Activated CD8-positive, alpha-beta memory T cell treated with anti-CD3 and anti-CD28 coated beads, Interleukin-2, amount 10 ng/mL, durations not matched to agents 7 days and 5 days (primary cell): ENCODE measurements at regions not wholly inside any gene's neighbourhood (a gene's known extent, or its start where the extent isn't known, plus 50 kb on each side); places are given as distances from the start of the nearest gene placed in this dataset.
"Not testable (repeated sequence)": the region's sequence is repeated elsewhere in the genome, so short reads cannot be mapped to it uniquely, and the experiment has no call there.

Experiments
- ATAC-seq: fragments of 150-1000 bp; cut with Tn5 transposase; one replicate; pipeline ENCODE4 v1.10.0; 2021; ENCODE audit warnings: moderate library complexity
- CTCF ChIA-PET: fragments of 350-600 bp; sonication (Branson Sonifier 250); formaldehyde crosslinking; loops from one replicate; lab custom pipeline; 2021; ENCODE audit warnings: antibody characterized with exemption; lab: Charles Lee
- DNase-seq: peaks from one replicate; pipeline ENCODE4 v3.0.0-alpha.2; 2020
- H3K27ac Mint-ChIP-seq: one replicate; pipeline ENCODE4 v1.8.0; 2021; ENCODE audit warnings: mild to moderate bottlenecking, mixed read lengths
- H3K27me3 Mint-ChIP-seq: one replicate; pipeline ENCODE4 v1.8.0; 2021; ENCODE audit warnings: mixed read lengths
- H3K36me3 Mint-ChIP-seq: one replicate; pipeline ENCODE4 v1.8.0; 2021; ENCODE audit warnings: mild to moderate bottlenecking, mixed read lengths
- H3K4me1 Mint-ChIP-seq: one replicate; pipeline ENCODE4 v1.8.0; 2021; ENCODE audit warnings: mixed read lengths
- H3K4me3 Mint-ChIP-seq: one replicate; pipeline ENCODE4 v1.8.0; 2021; ENCODE audit warnings: mild to moderate bottlenecking, moderate library complexity, mixed read lengths
- H3K9me3 Mint-ChIP-seq: one replicate; pipeline ENCODE4 v1.8.0; 2022; ENCODE audit warnings: low read depth, mixed read lengths

DNA sequence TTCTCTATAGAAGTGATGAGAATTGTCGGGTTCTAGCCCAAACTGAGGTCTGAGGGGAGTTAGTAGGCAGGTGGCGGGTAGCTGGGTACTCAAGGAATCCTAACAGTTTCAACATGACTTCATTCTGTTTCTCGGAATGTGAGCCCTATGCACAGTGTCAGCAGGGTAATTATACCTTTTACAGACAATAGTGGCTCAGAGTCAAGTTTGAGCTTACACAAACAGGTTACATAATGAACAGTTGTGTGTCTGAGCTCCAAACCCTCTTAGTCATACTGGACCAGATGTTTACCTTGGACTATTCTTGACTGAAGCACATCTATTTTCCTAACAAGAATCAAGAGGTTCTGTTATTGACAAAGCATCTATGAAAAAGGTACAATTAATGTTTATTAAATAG is 1066.7 kb upstream of the PCDH20 start:
- Mint-ChIP-seq H3K27me3 (no peaks in the 10 kb centered on the region), H3K27ac (no peak overlapping the region), H3K4me1 (no peaks in the 10 kb centered on the region), H3K4me3 (no peak overlapping the region), H3K9me3 (no peaks in the 10 kb centered on the region), H3K36me3 (no peaks in the 10 kb centered on the region)
- no peak for DNase-seq
- no peak for ATAC-seq
- CTCF ChIA-PET: no interaction called here

DNA sequence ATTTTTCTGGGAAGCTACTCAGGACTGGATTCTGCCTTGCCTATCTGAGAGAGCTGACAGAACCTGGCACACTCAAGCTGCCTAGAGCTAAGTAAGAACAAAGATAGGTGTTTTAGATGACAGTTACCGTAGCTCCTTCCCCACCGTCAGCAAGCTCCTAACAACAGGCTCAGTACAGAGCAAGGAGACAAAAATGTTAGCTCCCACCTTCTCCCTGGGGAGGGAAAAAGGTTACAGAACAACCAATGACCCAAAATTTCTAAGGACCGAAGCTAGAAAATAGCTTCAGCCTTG is 1058.2 kb upstream of the PCDH20 start:
- ATAC-seq (no peak), DNase-seq (no peak)
- no peak overlapping the region for H3K27ac Mint-ChIP-seq
- H3K4me3 Mint-ChIP-seq: no peak overlapping the region
- H3K9me3 Mint-ChIP-seq: peaks cover 7% of the 10 kb centered on the region
- CTCF ChIA-PET: no interaction called here
- H3K36me3 Mint-ChIP-seq: no peaks in the 10 kb centered on the region
- no peaks in the 10 kb centered on the region for H3K4me1 Mint-ChIP-seq
- no peaks in the 10 kb centered on the region for H3K27me3 Mint-ChIP-seq

DNA sequence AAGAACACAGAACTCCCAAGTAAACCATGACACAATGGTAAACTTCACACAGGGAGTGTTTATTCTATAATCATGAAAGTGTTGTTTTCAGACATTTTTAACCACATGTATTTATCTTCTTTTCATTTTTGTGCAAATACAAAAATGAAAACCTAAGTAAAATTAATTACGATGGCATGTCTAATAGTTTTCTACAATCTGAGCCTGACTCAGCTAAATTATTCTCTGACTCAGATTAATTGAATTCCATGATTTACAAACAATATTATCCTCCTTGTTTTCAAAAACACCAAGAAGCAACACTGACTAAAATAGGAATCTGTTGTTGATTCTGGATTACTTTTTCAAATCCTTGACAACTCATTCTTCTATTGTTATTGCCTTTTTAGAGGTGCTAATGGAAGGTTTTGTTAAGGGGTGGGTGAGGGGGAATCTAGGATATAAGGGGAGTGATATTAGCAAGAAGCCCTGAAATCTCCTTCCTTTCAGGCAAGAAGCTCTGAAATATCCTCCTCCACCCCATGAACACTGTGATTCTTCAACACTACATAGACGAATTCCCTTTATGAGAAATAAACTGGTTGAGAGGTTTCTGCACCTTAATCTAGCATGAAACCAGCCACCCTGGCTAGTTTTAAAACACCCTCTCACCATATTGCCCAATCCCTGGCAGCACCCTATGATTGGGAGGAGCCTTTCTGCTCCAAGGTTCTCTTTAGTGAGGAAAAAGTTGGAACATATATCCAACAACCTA is 1057.7 kb upstream of the PCDH20 start:
- Mint-ChIP-seq H3K27me3 (no peaks in the 10 kb centered on the region), H3K4me1 (no peaks in the 10 kb centered on the region), H3K9me3 (peaks cover 7% of the 10 kb centered on the region), H3K36me3 (no peaks in the 10 kb centered on the region), H3K4me3 (no peak overlapping the region), H3K27ac (no peak overlapping the region)
- DNase-seq (no peak), ATAC-seq (no peak)
- CTCF ChIA-PET: no interaction called here

DNA sequence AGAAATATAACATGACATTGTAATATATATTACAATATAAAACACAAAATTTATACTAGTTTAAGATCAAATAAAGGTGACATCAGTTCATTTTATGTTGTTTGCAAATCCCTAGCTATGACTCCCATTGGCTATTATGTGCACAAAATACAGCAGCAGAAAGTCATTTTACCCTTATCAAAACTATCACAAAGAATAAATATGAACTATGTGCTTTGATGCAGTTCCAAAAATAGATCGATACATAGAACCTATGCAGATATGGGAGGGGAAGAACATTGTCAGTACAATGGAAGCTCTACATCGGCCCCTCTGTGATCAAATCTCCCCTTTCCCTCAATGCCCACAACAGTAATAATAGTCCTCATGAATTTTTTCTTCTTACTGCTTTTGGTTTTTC is 1038.1 kb upstream of the PCDH20 start:
- DNase-seq (no peak), ATAC-seq (no peak)
- no peaks in the 10 kb centered on the region for H3K4me1 Mint-ChIP-seq
- H3K4me3 Mint-ChIP-seq: no peak overlapping the region
- no peak overlapping the region for H3K27ac Mint-ChIP-seq
- CTCF ChIA-PET: no interaction called here
- peaks cover 7% of the 10 kb centered on the region for H3K9me3 Mint-ChIP-seq
- H3K36me3 Mint-ChIP-seq: no peaks in the 10 kb centered on the region
- H3K27me3 Mint-ChIP-seq: no peaks in the 10 kb centered on the region

DNA sequence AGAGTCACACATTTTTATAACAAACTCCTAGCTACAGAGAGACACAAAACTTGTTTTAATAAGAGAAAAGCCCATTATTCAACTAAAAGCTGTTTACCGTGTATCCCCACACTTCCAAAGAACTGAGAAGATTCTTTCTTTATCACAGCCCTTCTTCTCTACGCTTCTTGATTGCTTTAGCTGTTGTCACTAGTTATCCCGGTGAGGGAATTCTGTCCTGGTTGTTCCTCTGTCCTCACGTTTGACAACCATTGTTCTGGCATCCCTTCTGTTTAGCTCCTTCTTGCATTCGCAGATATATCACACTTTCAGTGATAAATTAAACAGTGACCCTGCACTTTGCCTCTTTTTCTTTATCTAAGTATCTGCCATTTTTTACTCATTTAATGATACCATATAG is 1035.1 kb upstream of the PCDH20 start:
- CTCF ChIA-PET: no interaction called here
- H3K4me3 Mint-ChIP-seq: no peak overlapping the region
- no peaks in the 10 kb centered on the region for H3K27me3 Mint-ChIP-seq
- H3K27ac Mint-ChIP-seq: no peak overlapping the region
- ATAC-seq (no peak), DNase-seq (no peak)
- H3K9me3 Mint-ChIP-seq: peaks cover 7% of the 10 kb centered on the region
- H3K4me1 Mint-ChIP-seq: no peaks in the 10 kb centered on the region
- H3K36me3 Mint-ChIP-seq: no peaks in the 10 kb centered on the region

DNA sequence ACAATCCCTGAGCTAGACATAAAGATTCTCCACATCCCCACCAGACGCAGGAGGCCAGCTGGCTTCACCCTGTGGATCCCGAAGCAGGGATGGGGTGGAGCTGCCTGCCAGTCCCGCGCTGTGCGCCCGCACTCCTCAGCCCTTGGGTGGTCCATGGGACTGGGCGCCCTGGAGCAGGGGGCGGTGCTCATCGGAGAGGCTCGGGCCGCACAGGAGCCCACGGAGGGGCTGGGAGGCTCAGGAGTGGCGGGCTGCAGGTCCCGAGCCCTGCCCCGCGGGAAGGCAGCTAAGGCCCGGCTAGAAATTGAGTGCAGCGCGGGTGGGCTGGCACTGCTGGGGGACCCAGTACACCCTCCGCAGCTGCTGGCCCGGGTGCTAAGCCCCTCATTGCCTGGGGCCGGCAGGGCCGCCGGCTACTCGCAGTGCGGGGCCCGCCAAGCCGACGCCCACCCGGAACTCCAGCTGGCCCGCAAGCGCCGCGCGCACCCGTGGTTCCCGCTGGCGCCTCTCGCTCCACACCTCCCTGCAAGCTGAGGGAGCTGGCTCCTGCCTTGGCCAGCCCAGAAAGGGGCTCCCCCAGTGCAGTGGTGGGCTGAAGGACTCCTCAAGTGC is 1032.2 kb upstream of the PCDH20 start:
- H3K9me3 Mint-ChIP-seq: peaks cover 11% of the 10 kb centered on the region
- H3K4me3 Mint-ChIP-seq, CTCF ChIA-PET: not testable (repeated sequence)

DNA sequence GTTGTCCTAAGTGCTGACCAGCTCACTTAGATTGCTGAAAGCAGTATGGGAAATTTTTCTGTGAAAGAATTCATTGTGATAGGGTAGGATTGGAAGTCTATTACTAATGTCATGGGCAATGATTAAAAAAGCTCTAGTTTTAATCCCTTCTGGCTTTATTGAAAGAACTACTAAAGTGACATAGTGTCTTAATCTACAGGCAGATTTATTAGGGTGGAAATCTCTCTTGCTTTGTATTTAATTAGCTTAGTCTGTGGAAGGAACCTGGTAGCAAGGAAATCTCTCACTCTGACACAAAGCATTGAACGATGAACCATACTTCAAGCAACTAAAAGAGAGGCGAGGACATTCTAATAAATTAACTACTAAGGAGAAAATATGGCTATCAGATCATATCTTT is 1029.2 kb upstream of the PCDH20 start:
- ATAC-seq (no peak), DNase-seq (no peak)
- CTCF ChIA-PET: no interaction called here
- Mint-ChIP-seq H3K27me3 (no peaks in the 10 kb centered on the region), H3K27ac (no peak overlapping the region), H3K4me3 (no peak overlapping the region), H3K9me3 (peaks cover 9% of the 10 kb centered on the region), H3K36me3 (no peaks in the 10 kb centered on the region), H3K4me1 (no peaks in the 10 kb centered on the region)

More for the DNA sequence above, 1032.2 kb upstream of the PCDH20 start:
- not testable (repeated sequence) for DNase-seq, H3K36me3 Mint-ChIP-seq, ATAC-seq, H3K4me1 Mint-ChIP-seq, H3K27me3 Mint-ChIP-seq, H3K27ac Mint-ChIP-seq

DNA sequence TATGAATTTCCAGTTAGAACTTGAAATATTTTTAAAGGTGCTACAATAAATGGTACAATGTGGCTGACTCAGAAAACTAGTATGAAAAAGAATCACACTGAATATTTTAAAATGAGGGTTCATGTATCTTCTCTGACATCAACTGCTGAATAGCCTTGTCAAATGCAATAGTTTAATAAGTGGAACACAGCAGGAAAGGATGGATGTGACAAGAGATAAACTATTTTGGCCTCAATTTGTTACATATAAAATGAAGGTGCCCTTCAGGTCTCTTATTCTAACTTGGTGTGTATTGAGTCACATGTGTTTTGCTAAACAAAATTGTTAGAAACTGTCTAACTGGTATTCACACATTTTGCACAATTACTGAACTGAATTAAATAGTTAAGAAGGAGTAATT is 1018.4 kb upstream of the PCDH20 start:
- H3K4me1 Mint-ChIP-seq: no peaks in the 10 kb centered on the region
- CTCF ChIA-PET: no interaction called here
- no peak for ATAC-seq

DNA sequence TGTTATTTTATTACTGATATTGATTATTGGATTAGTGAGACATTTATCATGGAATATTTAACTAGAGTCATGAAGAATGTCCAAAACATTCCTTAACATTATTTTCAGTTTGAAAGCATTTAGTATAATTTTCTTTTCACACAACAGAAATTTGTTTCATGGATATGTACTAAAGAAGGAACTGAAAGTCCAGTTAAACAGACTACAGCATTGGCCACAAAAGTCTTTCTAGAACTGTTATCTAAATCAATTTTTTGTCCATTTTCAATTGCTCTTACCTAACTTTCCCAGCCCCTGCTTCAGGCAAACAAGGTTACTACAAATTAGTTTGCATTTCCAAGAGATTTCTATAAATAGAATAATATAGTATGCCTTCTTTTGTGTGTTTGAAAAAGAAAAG is 1018.0 kb upstream of the PCDH20 start:
- CTCF ChIA-PET: no interaction called here
- Mint-ChIP-seq H3K9me3 (peaks cover 6% of the 10 kb centered on the region), H3K27ac (no peak overlapping the region), H3K36me3 (no peaks in the 10 kb centered on the region), H3K4me1 (no peaks in the 10 kb centered on the region), H3K4me3 (no peak overlapping the region), H3K27me3 (no peaks in the 10 kb centered on the region)
- ATAC-seq (no peak), DNase-seq (no peak)

More for the DNA sequence above, 1018.4 kb upstream of the PCDH20 start:
- peaks cover 6% of the 10 kb centered on the region for H3K9me3 Mint-ChIP-seq
- no peaks in the 10 kb centered on the region for H3K36me3 Mint-ChIP-seq
- no peak for DNase-seq
- H3K4me3 Mint-ChIP-seq: no peak overlapping the region
- no peak overlapping the region for H3K27ac Mint-ChIP-seq
- no peaks in the 10 kb centered on the region for H3K27me3 Mint-ChIP-seq

DNA sequence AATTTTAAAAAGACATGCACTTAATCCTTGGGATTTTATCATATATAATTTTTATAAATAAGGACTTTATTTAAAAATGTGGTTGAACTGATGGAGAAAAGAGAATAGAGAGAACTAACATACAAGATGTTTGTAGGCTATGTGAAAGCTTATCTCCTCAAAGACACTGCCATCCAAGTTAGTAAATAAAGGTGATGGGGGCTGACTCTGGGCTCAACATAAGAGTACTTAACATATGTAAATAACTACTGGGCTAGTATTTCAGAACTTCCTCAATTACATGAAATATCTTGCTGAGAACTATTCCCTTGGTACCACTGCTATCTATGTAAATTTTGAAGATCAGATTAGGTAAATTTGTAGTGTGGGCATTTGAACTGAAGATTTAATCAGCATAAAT is 1017.3 kb upstream of the PCDH20 start:
- DNase-seq (no peak), ATAC-seq (no peak)
- Mint-ChIP-seq H3K27me3 (no peaks in the 10 kb centered on the region), H3K27ac (no peak overlapping the region), H3K9me3 (peaks cover 6% of the 10 kb centered on the region), H3K4me3 (no peak overlapping the region), H3K36me3 (no peaks in the 10 kb centered on the region), H3K4me1 (no peaks in the 10 kb centered on the region)
- CTCF ChIA-PET: no interaction called here

DNA sequence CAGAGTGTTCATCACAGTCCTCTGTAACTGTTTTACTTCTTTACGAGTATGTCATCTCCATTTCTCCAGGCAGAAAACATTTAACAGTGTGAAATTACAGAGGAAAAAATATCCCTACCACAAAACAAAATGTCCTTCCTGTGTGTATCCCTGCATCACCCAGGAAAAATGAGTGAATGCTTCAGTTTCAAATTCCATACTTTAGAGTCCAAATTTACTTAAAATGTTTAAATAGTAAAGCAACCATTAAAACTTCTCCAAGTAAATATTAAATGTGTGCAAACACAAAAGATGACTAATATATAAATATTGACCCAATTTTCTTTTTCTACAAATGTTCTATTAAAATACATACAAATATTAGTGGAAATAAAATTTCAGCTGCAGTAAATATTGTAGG is 1016.6 kb upstream of the PCDH20 start:
- H3K4me3 Mint-ChIP-seq: no peak overlapping the region
- H3K4me1 Mint-ChIP-seq: no peaks in the 10 kb centered on the region
- ATAC-seq (no peak), DNase-seq (no peak)
- no peak overlapping the region for H3K27ac Mint-ChIP-seq
- CTCF ChIA-PET: no interaction called here
- H3K9me3 Mint-ChIP-seq: peaks cover 4% of the 10 kb centered on the region
- no peaks in the 10 kb centered on the region for H3K36me3 Mint-ChIP-seq
- no peaks in the 10 kb centered on the region for H3K27me3 Mint-ChIP-seq

DNA sequence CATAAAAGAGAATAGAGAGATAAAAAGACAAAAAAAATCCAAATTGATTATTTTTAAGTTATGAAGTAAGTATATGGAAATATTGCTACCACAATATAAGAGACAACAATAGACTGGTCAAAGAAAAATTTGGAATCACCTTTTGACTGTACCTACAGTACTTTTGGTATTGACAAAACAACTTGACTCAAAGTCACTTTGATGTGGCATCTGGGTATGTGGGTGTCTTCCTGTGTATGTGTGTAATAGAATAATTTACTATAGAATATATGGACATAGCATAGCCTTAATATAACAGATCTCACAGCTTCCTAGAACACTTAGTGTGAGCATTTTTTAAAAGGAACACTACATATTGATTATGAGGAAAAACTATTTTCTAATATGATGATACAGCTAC is 1016.2 kb upstream of the PCDH20 start:
- Mint-ChIP-seq H3K27ac (no peak overlapping the region), H3K27me3 (no peaks in the 10 kb centered on the region), H3K9me3 (peaks cover 4% of the 10 kb centered on the region)

DNA sequence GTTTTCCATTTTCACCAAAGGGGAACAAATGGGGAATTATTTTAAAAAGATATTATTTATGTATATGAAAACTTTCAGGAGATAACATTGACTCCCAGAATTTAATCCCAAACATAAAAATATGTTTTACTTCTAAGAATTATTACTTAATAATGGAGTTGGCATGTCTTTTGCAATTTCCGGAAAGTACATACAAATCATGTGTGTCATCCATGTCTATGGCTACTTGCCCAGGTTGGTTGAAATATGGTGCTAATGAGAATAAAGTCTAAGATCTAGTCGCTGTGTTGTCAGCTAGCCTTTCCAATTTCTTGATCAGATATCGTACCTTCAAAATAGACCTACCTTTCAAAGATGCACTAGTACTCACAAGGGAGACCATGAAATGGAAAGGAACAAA is 1003.2 kb upstream of the PCDH20 start:
- CTCF ChIA-PET: no interaction called here
- DNase-seq (no peak), ATAC-seq (no peak)
- Mint-ChIP-seq H3K4me3 (no peak overlapping the region), H3K4me1 (no peaks in the 10 kb centered on the region), H3K27me3 (no peaks in the 10 kb centered on the region), H3K36me3 (no peaks in the 10 kb centered on the region), H3K27ac (no peak overlapping the region), H3K9me3 (no peaks in the 10 kb centered on the region)

More for the DNA sequence above, 1016.2 kb upstream of the PCDH20 start:
- CTCF ChIA-PET: no interaction called here
- Mint-ChIP-seq H3K4me3 (no peak overlapping the region), H3K36me3 (no peaks in the 10 kb centered on the region), H3K4me1 (no peaks in the 10 kb centered on the region)
- DNase-seq (no peak), ATAC-seq (no peak)

DNA sequence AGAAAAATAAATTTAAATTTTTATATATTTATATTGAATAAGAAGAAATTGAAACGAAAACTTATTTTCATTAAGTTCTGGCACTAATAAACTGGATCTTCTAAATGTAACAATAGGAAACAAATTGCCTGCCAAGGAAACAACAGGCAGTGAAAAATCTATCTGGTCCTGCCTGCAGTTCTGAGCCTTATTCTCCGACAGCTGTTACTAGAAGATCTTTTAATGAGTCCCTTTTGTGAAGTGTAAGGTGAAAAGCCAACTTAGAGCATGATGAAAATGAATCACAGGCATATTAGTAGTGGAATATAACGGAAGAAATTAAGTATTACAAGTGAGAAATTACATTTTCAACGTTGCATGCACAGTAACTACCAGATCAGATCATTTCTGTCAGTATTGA is 1002.7 kb upstream of the PCDH20 start:
- DNase-seq: no peak
- CTCF ChIA-PET: no interaction called here
- no peak overlapping the region for H3K4me3 Mint-ChIP-seq

More for the DNA sequence above, 1002.7 kb upstream of the PCDH20 start:
- Mint-ChIP-seq H3K27me3 (no peaks in the 10 kb centered on the region), H3K27ac (no peak overlapping the region), H3K36me3 (no peaks in the 10 kb centered on the region), H3K4me1 (no peaks in the 10 kb centered on the region), H3K9me3 (no peaks in the 10 kb centered on the region)
- ATAC-seq: no peak
